Mesothelial cell of epicardium (in vitro differentiated cells): ENCODE measurements at regions not wholly inside any gene's neighbourhood (a gene's known extent, or its start where the extent isn't known, plus 50 kb on each side); places are given as distances from the start of the nearest gene placed in this dataset.

Experiments used
- DNase-seq, 2 experiments: peaks; one replicate each; pipeline ENCODE4 v3.0.0; 2021; ENCODE audit warnings: low spot score in 2 of 2; ENCODE audit not compliant: unreplicated experiment in 2 of 2
- H3K27ac Mint-ChIP-seq: 2 replicates; pipeline ENCODE4 v1.8.0; 2021; ENCODE audit warnings: mixed read lengths
- H3K27me3 Mint-ChIP-seq: 2 replicates; pipeline ENCODE4 v1.8.0; 2021; ENCODE audit warnings: low read depth, mixed read lengths
- H3K36me3 Mint-ChIP-seq: 2 replicates; pipeline ENCODE4 v1.8.0; 2021; ENCODE audit warnings: mixed read lengths
- H3K4me1 Mint-ChIP-seq: 2 replicates; pipeline ENCODE4 v1.8.0; 2021; ENCODE audit warnings: mixed read lengths
- H3K4me3 Mint-ChIP-seq: 2 replicates; pipeline ENCODE4 v1.8.0; 2021; ENCODE audit warnings: mild to moderate bottlenecking, moderate library complexity, mixed read lengths
- H3K9me3 Mint-ChIP-seq: 2 replicates; pipeline ENCODE4 v1.8.0; 2021; ENCODE audit warnings: mixed read lengths
- TF ChIP-seq, protein P1 (sequence below): fragments of 200-600 bp; sonication (generic); IDR thresholded peaks from one replicate; pipeline ENCODE4 v1.5.0; 2021; ENCODE audit warnings: antibody characterized with exemption; ENCODE audit not compliant: unreplicated experiment

- no peak for DNase-seq
- H3K4me3 Mint-ChIP-seq = no peak overlapping the region
- no peaks in the 10 kb centered on the region for H3K27me3 Mint-ChIP-seq
- no peaks in the 10 kb centered on the region for H3K36me3 Mint-ChIP-seq
- peaks cover 19% of the 10 kb centered on the region for H3K9me3 Mint-ChIP-seq
- H3K4me1 Mint-ChIP-seq = peaks cover 13% of the 10 kb centered on the region
- no peak overlapping the region for H3K27ac Mint-ChIP-seq
- TF ChIP-seq, protein P1, sequence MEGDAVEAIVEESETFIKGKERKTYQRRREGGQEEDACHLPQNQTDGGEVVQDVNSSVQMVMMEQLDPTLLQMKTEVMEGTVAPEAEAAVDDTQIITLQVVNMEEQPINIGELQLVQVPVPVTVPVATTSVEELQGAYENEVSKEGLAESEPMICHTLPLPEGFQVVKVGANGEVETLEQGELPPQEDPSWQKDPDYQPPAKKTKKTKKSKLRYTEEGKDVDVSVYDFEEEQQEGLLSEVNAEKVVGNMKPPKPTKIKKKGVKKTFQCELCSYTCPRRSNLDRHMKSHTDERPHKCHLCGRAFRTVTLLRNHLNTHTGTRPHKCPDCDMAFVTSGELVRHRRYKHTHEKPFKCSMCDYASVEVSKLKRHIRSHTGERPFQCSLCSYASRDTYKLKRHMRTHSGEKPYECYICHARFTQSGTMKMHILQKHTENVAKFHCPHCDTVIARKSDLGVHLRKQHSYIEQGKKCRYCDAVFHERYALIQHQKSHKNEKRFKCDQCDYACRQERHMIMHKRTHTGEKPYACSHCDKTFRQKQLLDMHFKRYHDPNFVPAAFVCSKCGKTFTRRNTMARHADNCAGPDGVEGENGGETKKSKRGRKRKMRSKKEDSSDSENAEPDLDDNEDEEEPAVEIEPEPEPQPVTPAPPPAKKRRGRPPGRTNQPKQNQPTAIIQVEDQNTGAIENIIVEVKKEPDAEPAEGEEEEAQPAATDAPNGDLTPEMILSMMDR = no peak
Observed at GRCh38 chr7:46007194-46007593, 86.1 kb upstream of the IGFBP3 start.

DNA sequence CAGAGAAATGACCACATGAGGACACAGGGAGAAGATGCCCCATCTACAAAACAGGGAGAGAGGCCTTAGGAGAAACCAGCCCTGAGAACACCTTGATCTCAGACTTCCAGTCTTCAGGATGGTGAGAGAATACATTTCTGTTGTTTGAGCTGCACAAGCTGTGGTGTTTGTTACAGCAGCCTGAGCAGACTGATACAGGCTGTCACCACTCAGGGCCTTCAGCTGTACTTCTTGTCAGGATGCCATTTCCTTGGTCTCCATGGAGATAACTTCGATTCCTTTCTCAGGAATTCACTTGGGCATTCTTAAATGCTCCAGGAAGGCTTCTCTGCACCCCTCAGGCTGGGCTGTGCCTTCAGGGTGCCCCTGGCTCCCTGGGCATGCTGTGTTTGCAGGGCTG, 85.7 kb upstream of the IGFBP3 start:
- Mint-ChIP-seq H3K27me3 (no peaks in the 10 kb centered on the region), H3K36me3 (no peaks in the 10 kb centered on the region), H3K4me1 (peaks cover 12% of the 10 kb centered on the region), H3K27ac (no peak overlapping the region), H3K4me3 (no peak overlapping the region), H3K9me3 (peaks cover 23% of the 10 kb centered on the region)
- TF ChIP-seq, protein P1 = no peak
- DNase-seq = no peak

GRCh38 chr7:46006212-46006611, 85.1 kb upstream of the IGFBP3 start:
- Mint-ChIP-seq H3K27me3 (no peaks in the 10 kb centered on the region), H3K9me3 (peaks cover 27% of the 10 kb centered on the region), H3K4me3 (no peak overlapping the region), H3K4me1 (peaks cover 7% of the 10 kb centered on the region), H3K27ac (no peak overlapping the region), H3K36me3 (no peaks in the 10 kb centered on the region)
- TF ChIP-seq, protein P1 = no peak
- DNase-seq = no peak

GRCh38 chr7:46004965-46005364, 83.9 kb upstream of the IGFBP3 start:
- DNase-seq = no peak
- H3K4me1 Mint-ChIP-seq = no peaks in the 10 kb centered on the region
- no peak overlapping the region for H3K4me3 Mint-ChIP-seq
- H3K36me3 Mint-ChIP-seq = no peaks in the 10 kb centered on the region
- H3K27me3 Mint-ChIP-seq = no peaks in the 10 kb centered on the region
- peaks cover 33% of the 10 kb centered on the region for H3K9me3 Mint-ChIP-seq
- TF ChIP-seq, protein P1 = no peak
- H3K27ac Mint-ChIP-seq = no peak overlapping the region

DNA sequence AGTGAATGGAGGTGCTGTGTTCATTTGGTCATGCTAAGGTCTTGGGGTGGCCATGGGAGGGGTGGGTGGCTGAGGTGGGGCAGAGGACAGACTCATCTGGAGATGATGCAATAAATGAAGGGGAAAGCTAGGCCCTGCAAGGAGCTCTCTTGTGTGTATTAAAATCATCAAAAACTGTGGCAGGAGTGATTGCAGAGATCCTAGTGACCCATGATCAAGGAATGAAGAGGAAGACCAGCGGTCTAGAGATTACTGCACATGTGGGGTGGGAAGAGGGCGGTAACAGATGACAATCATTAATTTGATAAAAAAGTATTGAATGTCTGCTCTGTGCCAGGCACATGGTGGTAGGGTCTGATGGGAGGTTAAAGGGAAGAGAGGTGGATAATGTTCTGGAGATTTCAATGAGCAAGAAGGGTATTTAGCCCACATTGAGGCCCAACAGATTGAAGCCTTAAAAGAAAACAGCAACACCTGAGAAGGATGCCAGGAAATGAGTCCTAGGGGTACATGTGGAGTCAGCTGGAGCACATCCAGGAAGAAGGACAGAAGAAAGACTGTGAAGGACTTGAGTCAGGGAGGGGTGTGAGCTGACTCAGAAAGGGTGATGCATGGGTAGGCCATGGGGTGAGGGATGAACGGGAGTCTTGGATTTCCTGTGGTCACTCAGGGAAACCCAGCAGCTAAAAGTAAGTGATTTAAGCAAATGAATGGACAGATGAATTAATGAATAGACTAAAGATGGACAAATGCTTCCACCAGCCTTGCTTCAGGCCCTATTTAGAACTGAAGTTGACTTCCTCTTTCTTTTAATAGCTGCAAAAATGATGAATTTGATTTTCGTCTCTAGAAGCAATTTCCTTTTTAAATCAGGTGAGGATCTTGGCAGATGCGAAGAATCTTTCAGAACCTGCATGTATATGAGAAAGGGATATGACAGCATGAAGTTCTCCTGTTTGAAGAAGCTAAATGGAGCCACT, 83.1 kb upstream of the IGFBP3 start:
- Mint-ChIP-seq H3K27me3 (no peaks in the 10 kb centered on the region), H3K27ac (no peak overlapping the region), H3K36me3 (no peaks in the 10 kb centered on the region), H3K9me3 (peaks cover 33% of the 10 kb centered on the region), H3K4me3 (no peak overlapping the region), H3K4me1 (peaks cover 2% of the 10 kb centered on the region)
- TF ChIP-seq, protein P1 = no peak
- DNase-seq = no peak
